ENCODE measurements at regions not wholly inside any gene's neighbourhood (a gene's known extent, or its start where the extent isn't known, plus 50 kb on each side); places are given as distances from the start of the nearest gene placed in this dataset.

- Mint-ChIP-seq H3K27me3 (no peaks in the 10 kb centered on the region), H3K4me1 (no peaks in the 10 kb centered on the region), H3K9me3 (peaks cover 2% of the 10 kb centered on the region), H3K27ac (no peak overlapping the region), H3K36me3 (no peaks in the 10 kb centered on the region), H3K4me3 (no peak overlapping the region)
- no peak for DNase-seq
- CTCF ChIA-PET = no interaction called here
Observed at GRCh38 chr9:28329323-28329722, 756.0 kb upstream of the C9orf72 start.

DNA sequence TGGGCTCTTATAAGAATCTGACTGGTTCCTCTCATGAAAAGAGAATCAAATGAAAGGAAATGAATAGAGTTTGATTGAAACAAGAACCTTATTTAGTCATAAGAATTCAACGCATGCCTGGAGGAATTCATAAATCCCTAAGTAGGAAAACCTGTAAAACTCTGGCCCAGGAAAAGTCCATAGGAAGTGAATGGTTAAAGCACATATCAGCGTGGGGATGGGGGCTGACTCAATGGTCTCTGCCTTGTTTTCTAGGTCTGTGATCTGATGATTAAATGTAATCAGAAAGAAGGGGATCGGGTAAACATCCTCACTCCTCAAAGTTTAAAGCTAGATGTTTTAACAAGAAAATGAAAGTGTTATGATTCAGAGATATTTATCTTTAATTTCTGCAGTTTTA is 759.4 kb upstream of the C9orf72 start:
- Mint-ChIP-seq H3K36me3 (no peaks in the 10 kb centered on the region), H3K27me3 (no peaks in the 10 kb centered on the region), H3K4me3 (no peak overlapping the region), H3K27ac (no peak overlapping the region), H3K4me1 (no peaks in the 10 kb centered on the region), H3K9me3 (peaks cover 1% of the 10 kb centered on the region)
- CTCF ChIA-PET = no interaction called here
- no peak for DNase-seq

GRCh38 chr9:28341913-28342312 is 768.6 kb upstream of the C9orf72 start:
- peaks cover 2% of the 10 kb centered on the region for H3K9me3 Mint-ChIP-seq
- no peaks in the 10 kb centered on the region for H3K4me1 Mint-ChIP-seq

DNA sequence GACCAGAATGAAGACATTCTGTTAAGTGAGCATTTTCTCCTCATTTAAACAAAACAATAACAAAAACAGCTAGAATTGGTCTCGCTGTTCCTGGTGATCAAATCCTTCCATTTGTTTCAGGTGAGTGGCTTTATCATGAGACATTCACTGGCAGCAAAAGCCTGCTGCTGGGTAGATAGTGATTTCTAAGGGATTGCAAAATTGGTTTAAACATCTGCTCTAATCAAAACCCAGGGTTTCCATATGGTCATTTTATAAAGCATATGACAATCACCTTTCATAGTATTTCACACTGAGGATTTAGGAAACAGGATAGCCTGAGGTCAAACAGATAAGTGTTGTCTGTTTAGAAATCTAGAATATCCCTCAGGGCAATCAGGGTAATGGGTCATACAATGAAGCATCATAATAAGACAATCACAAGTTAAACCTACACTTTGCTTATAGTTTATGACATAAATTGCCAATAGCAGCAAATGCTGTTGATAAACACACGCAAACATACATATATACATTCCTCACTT is 769.6 kb upstream of the C9orf72 start:
- CTCF ChIA-PET = no interaction called here
- no peaks in the 10 kb centered on the region for H3K4me1 Mint-ChIP-seq
- H3K9me3 Mint-ChIP-seq = peaks cover 2% of the 10 kb centered on the region
- H3K4me3 Mint-ChIP-seq = no peak overlapping the region
- H3K27ac Mint-ChIP-seq = no peak overlapping the region
- DNase-seq = no peak
- no peaks in the 10 kb centered on the region for H3K36me3 Mint-ChIP-seq
- H3K27me3 Mint-ChIP-seq = no peaks in the 10 kb centered on the region

More at GRCh38 chr9:28341913-28342312, 768.6 kb upstream of the C9orf72 start:
- DNase-seq = no peak
- CTCF ChIA-PET = no interaction called here
- Mint-ChIP-seq H3K27ac (no peak overlapping the region), H3K36me3 (no peaks in the 10 kb centered on the region), H3K27me3 (no peaks in the 10 kb centered on the region), H3K4me3 (no peak overlapping the region)

GRCh38 chr9:28363151-28363562 is 789.9 kb upstream of the C9orf72 start:
- H3K4me3 Mint-ChIP-seq = no peak overlapping the region
- CTCF ChIA-PET = no interaction called here

DNA sequence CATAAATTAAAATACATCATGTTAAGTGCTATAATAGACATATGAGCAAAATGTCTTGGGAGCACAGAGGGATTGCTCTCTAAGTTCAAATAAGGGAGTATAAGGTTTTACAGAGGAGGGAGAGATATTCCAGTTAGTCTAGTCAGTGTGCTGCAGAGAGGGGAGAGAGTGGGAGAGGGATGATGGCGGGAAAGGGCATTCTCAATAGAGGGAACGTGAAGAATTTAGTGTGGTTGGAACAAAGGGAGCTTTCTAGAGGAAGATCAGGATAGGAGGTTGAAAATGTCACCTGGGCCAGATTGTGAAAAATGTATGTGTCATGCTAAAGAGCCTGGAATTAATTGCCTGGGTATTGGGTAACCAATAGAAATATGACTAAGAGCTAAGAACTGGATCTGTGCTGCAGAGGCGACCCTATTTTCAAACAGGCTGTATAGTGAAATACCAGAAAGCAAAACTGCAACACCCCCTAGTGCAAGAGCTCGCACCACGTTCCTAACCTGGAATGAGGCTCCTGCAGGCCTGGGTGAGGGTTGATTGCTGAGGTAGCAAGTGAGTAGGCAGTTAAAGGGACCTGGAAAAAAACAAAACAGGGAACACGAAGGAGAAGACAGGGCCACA is 791.8 kb upstream of the C9orf72 start:
- DNase-seq = no peak
- H3K27me3 Mint-ChIP-seq = no peaks in the 10 kb centered on the region
- H3K36me3 Mint-ChIP-seq = no peaks in the 10 kb centered on the region
- no peak overlapping the region for H3K4me3 Mint-ChIP-seq
- CTCF ChIA-PET = no interaction called here
- peaks cover 4% of the 10 kb centered on the region for H3K9me3 Mint-ChIP-seq
- no peak overlapping the region for H3K27ac Mint-ChIP-seq
- H3K4me1 Mint-ChIP-seq = no peaks in the 10 kb centered on the region

More at GRCh38 chr9:28363151-28363562, 789.9 kb upstream of the C9orf72 start:
- DNase-seq = no peak
- Mint-ChIP-seq H3K9me3 (peaks cover 1% of the 10 kb centered on the region), H3K36me3 (no peaks in the 10 kb centered on the region), H3K27me3 (no peaks in the 10 kb centered on the region), H3K27ac (no peak overlapping the region), H3K4me1 (no peaks in the 10 kb centered on the region)

GRCh38 chr9:28365728-28366127 is 792.4 kb upstream of the C9orf72 start:
- Mint-ChIP-seq H3K27ac (no peak overlapping the region), H3K4me1 (no peaks in the 10 kb centered on the region), H3K9me3 (peaks cover 4% of the 10 kb centered on the region), H3K4me3 (no peak overlapping the region), H3K27me3 (no peaks in the 10 kb centered on the region), H3K36me3 (no peaks in the 10 kb centered on the region)
- DNase-seq = no peak
- CTCF ChIA-PET = no interaction called here

GRCh38 chr9:28378231-28378630 is 805.0 kb upstream of the C9orf72 start:
- no peak overlapping the region for H3K4me3 Mint-ChIP-seq
- peaks cover 1% of the 10 kb centered on the region for H3K9me3 Mint-ChIP-seq
- H3K27ac Mint-ChIP-seq = no peak overlapping the region
- no peaks in the 10 kb centered on the region for H3K27me3 Mint-ChIP-seq
- H3K4me1 Mint-ChIP-seq = no peaks in the 10 kb centered on the region
- CTCF ChIA-PET = no interaction called here
- no peak for DNase-seq
- H3K36me3 Mint-ChIP-seq = no peaks in the 10 kb centered on the region

DNA sequence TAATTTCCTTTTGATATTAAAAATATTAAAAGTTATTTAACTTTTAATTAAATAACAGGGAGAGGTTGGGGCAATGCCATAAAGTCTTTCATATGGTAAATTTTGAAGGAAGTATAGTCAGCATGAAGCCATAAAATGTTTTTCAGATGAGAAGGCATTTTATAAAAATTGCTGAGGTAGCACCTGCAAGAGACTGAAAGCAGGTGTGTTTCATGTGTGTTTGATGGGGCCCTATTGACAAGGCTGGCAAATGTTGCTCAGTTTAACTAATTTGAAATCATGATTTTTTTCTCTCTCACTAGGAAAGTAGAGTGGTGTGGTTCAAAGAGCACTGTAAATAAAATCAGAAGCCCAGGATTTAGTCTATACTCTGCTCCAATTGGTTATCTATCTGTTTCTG is 805.8 kb upstream of the C9orf72 start:
- DNase-seq = no peak
- Mint-ChIP-seq H3K4me3 (no peak overlapping the region), H3K36me3 (no peaks in the 10 kb centered on the region), H3K9me3 (peaks cover 1% of the 10 kb centered on the region), H3K27ac (no peak overlapping the region), H3K4me1 (no peaks in the 10 kb centered on the region), H3K27me3 (no peaks in the 10 kb centered on the region)
- CTCF ChIA-PET = no interaction called here

GRCh38 chr9:28389411-28389810 is 816.1 kb upstream of the C9orf72 start:
- H3K4me1 Mint-ChIP-seq = no peaks in the 10 kb centered on the region
- no peaks in the 10 kb centered on the region for H3K27me3 Mint-ChIP-seq
- CTCF ChIA-PET = no interaction called here
- DNase-seq = no peak
- peaks cover 8% of the 10 kb centered on the region for H3K9me3 Mint-ChIP-seq
- no peaks in the 10 kb centered on the region for H3K36me3 Mint-ChIP-seq
- H3K4me3 Mint-ChIP-seq = no peak overlapping the region
- no peak overlapping the region for H3K27ac Mint-ChIP-seq

DNA sequence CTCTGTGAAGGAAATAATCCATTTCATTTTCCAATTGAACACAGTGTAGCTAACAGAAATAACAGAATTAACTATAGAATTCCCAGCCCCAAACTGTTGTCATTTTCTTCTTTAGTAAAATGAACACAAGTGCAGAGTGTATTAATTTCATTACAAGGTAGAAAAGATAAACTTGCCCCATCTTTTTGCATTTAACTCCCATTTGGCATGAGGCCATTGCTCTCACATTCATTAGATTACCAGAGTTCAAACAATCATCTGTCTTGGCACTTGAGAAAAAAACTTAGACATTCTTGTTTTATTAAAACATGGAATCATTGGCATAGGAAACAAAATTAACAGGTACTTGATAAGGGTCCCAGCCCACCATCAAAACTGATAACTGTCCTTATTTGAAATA is 821.5 kb upstream of the C9orf72 start:
- Mint-ChIP-seq H3K27ac (no peak overlapping the region), H3K27me3 (no peaks in the 10 kb centered on the region), H3K4me1 (no peaks in the 10 kb centered on the region), H3K36me3 (no peaks in the 10 kb centered on the region), H3K4me3 (no peak overlapping the region), H3K9me3 (peaks cover 3% of the 10 kb centered on the region)
- no peak for DNase-seq
- CTCF ChIA-PET = no interaction called here

DNA sequence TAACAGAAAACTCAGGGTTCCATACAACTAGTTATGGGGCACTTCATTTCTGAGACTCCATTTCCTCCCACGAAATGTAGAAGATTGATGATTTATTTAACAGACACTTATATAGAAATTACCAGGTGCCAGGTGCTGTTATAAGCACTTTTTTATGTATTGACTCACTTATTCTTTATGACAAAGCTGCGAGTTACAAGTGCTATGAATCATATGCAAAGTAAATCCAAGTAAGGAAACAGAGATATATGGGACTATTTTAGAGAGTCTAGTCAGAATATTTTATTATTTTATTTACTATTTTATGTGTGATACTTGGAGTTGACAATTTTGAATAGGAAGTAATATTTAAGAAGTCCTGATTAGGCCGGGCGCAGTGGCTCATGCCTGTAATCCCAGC is 822.8 kb upstream of the C9orf72 start:
- H3K4me1 Mint-ChIP-seq = no peaks in the 10 kb centered on the region
- H3K27me3 Mint-ChIP-seq = no peaks in the 10 kb centered on the region
- CTCF ChIA-PET = no interaction called here
- H3K27ac Mint-ChIP-seq = no peak overlapping the region
- H3K36me3 Mint-ChIP-seq = no peaks in the 10 kb centered on the region
- H3K9me3 Mint-ChIP-seq = peaks cover 3% of the 10 kb centered on the region
- no peak overlapping the region for H3K4me3 Mint-ChIP-seq
- DNase-seq = no peak

- Mint-ChIP-seq H3K4me1 (no peaks in the 10 kb centered on the region), H3K27ac (no peak overlapping the region)
- CTCF ChIA-PET = no interaction called here
Observed at GRCh38 chr9:28407351-28407750, 834.1 kb upstream of the C9orf72 start.

DNA sequence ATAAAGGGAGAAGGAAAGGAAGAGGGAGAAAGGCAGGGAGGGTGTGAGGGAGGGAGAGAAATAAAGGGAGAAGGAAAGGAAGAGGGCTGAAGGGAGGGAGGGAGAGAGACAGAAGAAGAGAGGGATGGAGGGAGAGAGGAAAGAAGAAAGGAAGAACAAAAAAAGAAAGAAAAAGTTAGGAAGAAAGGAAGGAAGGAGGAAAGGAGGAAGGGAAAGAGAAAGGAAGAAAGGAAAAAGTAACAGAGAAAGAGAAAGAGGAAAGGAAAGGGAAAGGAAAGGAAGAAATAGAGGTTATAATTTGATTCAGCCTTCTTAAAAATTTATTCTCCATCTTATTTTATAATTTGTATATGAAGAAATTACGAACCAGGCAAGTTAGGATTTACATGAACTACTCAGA is 836.6 kb upstream of the C9orf72 start:
- CTCF ChIA-PET = no interaction called here
- no peaks in the 10 kb centered on the region for H3K4me1 Mint-ChIP-seq

More at GRCh38 chr9:28407351-28407750, 834.1 kb upstream of the C9orf72 start:
- H3K4me3 Mint-ChIP-seq = no peak overlapping the region
- no peak for DNase-seq
- no peaks in the 10 kb centered on the region for H3K36me3 Mint-ChIP-seq
- H3K27me3 Mint-ChIP-seq = no peaks in the 10 kb centered on the region
- H3K9me3 Mint-ChIP-seq = no peaks in the 10 kb centered on the region

DNA sequence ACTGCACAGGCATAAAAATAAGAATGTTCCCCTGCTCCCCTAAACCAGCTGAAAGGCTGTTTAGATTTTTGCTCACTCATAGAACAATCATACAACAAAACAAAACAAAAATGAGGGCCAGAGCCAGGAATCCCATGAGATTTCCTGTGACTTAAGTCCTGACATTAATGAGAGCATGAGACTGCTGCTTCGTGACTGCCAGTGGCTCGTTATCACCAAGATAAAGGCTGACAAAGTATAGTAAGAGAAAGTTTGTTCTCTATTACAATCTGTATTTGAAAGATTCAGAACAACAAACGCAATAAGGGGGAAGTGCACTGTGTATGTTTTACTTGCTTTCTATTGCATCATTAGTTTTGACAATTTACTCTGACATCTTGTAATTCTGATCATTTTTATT is 837.1 kb upstream of the C9orf72 start:
- H3K36me3 Mint-ChIP-seq = no peaks in the 10 kb centered on the region
- H3K4me1 Mint-ChIP-seq = no peaks in the 10 kb centered on the region
- H3K27me3 Mint-ChIP-seq = no peaks in the 10 kb centered on the region
- no peaks in the 10 kb centered on the region for H3K9me3 Mint-ChIP-seq
- H3K4me3 Mint-ChIP-seq = no peak overlapping the region
- CTCF ChIA-PET = no interaction called here
- no peak overlapping the region for H3K27ac Mint-ChIP-seq
- DNase-seq = no peak

More for the DNA sequence above, 836.6 kb upstream of the C9orf72 start:
- H3K27ac Mint-ChIP-seq = no peak overlapping the region
- no peak for DNase-seq
- H3K27me3 Mint-ChIP-seq = no peaks in the 10 kb centered on the region
- H3K9me3 Mint-ChIP-seq = no peaks in the 10 kb centered on the region
- H3K36me3 Mint-ChIP-seq = no peaks in the 10 kb centered on the region
- H3K4me3 Mint-ChIP-seq = no peak overlapping the region

DNA sequence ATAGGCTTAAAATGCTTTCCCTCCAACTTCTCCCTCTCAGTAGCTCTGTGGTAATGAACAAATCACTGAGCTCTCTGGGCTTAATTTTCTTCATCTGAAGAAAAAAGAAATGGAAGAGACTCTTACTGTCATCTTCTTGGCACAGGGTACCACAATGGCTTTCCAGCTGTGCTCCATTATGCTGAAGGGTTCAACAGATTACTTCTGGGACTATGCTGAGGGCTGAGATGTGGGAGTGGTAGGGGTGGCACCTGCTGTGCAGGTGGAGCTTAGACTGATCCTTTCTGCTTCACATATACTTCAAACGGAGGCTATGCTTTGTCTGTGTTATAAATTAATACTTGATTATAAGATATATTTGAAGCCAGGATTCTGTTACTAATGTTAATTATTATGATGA is 840.2 kb upstream of the C9orf72 start:
- Mint-ChIP-seq H3K27ac (no peak overlapping the region), H3K9me3 (no peaks in the 10 kb centered on the region), H3K4me1 (no peaks in the 10 kb centered on the region), H3K36me3 (no peaks in the 10 kb centered on the region), H3K27me3 (no peaks in the 10 kb centered on the region), H3K4me3 (no peak overlapping the region)
- CTCF ChIA-PET = no interaction called here
- no peak for DNase-seq

Data from activated naive CD4-positive, alpha-beta T cell treated with anti-CD3 and anti-CD28 coated beads, Interleukin-2, amount 10 ng/mL, durations not matched to agents 7 days and 5 days (primary cell).